OCI-LY1 (cell line): ENCODE measurements at regions not wholly inside any gene's neighbourhood (a gene's known extent, or its start where the extent isn't known, plus 50 kb on each side); places are given as distances from the start of the nearest gene placed in this dataset.

Source experiments
- CTCF ChIP-seq: fragments of 200-600 bp; sonication (generic), shearing (Covaris generic); IDR thresholded peaks from 2 replicates; pipeline ENCODE4 v1.5.1; 2017; ENCODE audit warnings: mild to moderate bottlenecking, antibody characterized with exemption, low read length, moderate library complexity, mixed read lengths
- EZH2 ChIP-seq: fragments of 200-600 bp; sonication (generic), shearing (Covaris generic); IDR thresholded peaks from 2 replicates; pipeline ENCODE4 v1.8.0; 2017; ENCODE audit warnings: borderline replicate concordance, mixed run types, mild to moderate bottlenecking, antibody characterized with exemption, low read length, moderate library complexity, mixed read lengths

- TF ChIP-seq CTCF (no peak), EZH2 (no peak)
Observed at GRCh38 chr4:186782302-186782701, 58.6 kb upstream of the FAT1 start.
